ENCODE measurements at regions not wholly inside any gene's neighbourhood (a gene's known extent, or its start where the extent isn't known, plus 50 kb on each side); places are given as distances from the start of the nearest gene placed in this dataset.

DNA sequence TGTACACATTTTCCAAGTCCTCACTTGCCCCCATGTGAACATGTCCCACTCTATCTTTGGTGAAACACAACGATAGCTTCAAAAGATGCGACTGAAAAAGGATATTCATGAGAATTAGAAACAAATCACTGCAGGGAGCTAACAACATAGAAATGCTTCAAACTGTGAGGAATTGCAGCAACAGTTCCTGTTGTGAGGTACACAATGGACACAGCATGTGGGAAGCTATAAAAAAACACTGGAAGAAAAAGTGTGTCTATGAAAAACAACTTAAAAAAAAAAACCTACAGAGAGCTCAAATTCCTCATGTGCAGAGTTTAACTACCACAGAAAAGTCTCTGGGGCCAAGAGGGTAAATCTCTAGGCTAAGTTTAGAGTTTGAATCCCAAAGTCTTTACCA is 51.6 kb upstream of the BLTP1 start:
- DNase-seq, result no peak
- H3K36me3 ChIP-seq, result no peaks in the 10 kb centered on the region
- no peaks in the 10 kb centered on the region for H3K4me1 ChIP-seq
- no peaks in the 10 kb centered on the region for H3K9me3 ChIP-seq
- in situ Hi-C loops (cut with MboI; ENCODE audit: low sequenced_read_pairs in 4 of 4), result no loop called here
- H3K27me3 ChIP-seq, result no peaks in the 10 kb centered on the region
- intact Hi-C loops (cut with DNase I; ENCODE audit: low total_unique reads), result no loop called here
- no peak for TF ChIP-seq CTCF (IDR thresholded peaks at IDR 0.05 in 4 of 5, conservative IDR thresholded peaks at IDR 0.05 in 1 of 5)
- H3K27ac ChIP-seq, result no peak overlapping the region
- no peak overlapping the region for H3K4me3 ChIP-seq
- ATAC-seq, result no peak

DNA sequence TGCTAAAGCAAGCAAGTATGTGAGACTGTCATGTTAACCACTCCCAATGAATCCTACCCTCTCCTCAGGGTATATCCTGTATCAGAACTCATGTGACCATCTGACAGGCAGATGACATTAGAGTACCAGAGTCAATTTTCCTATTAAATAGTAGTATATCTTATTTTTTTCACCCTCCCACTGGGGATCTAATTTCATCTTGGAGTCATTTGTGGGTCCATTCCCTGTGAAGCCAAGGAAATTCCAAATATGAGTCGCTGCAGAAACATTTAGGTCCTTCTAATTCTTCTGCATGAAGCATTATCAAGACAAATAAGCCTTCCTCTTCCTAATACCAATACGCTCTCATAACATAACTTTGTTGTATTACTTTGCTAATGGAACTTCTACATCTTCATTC is 52.2 kb upstream of the BLTP1 start:
- ATAC-seq, result no peak
- intact Hi-C loops (cut with DNase I; ENCODE audit: low total_unique reads), result no loop called here
- no peak overlapping the region for H3K4me3 ChIP-seq

GRCh38 chr4:122091836-122092405 is 60.2 kb upstream of the BLTP1 start:
- no peaks in the 10 kb centered on the region for H3K9me3 ChIP-seq
- H3K4me1 ChIP-seq, result peaks cover 0 to under 1% of the 10 kb centered on the region in 2 donors
- ATAC-seq (no peak), DNase-seq (no peak)
- H3K36me3 ChIP-seq, result no peaks in the 10 kb centered on the region
- H3K4me3 ChIP-seq, result no peak overlapping the region
- H3K27me3 ChIP-seq, result no peaks in the 10 kb centered on the region
- in situ Hi-C loops (cut with MboI; ENCODE audit: low sequenced_read_pairs in 4 of 4), result no loop called here
- H3K27ac ChIP-seq, result no peak overlapping the region
- intact Hi-C loops (cut with DNase I; ENCODE audit: low total_unique reads), result no loop called here
- no peak for TF ChIP-seq POLR2A (IDR thresholded peaks at IDR 0.05)
- TF ChIP-seq CTCF (IDR thresholded peaks at IDR 0.05 in 4 of 5, conservative IDR thresholded peaks at IDR 0.05 in 1 of 5), result no peak

More for the DNA sequence above, 52.2 kb upstream of the BLTP1 start:
- in situ Hi-C loops (cut with MboI; ENCODE audit: low sequenced_read_pairs in 4 of 4), result no loop called here
- TF ChIP-seq CTCF (IDR thresholded peaks at IDR 0.05 in 4 of 5, conservative IDR thresholded peaks at IDR 0.05 in 1 of 5) (no peak), POLR2A (IDR thresholded peaks at IDR 0.05) (no peak)
- Histone ChIP-seq H3K36me3 (no peaks in the 10 kb centered on the region), H3K27me3 (no peaks in the 10 kb centered on the region), H3K4me1 (no peaks in the 10 kb centered on the region), H3K9me3 (no peaks in the 10 kb centered on the region), H3K27ac (no peak overlapping the region)
- no peak for DNase-seq

DNA sequence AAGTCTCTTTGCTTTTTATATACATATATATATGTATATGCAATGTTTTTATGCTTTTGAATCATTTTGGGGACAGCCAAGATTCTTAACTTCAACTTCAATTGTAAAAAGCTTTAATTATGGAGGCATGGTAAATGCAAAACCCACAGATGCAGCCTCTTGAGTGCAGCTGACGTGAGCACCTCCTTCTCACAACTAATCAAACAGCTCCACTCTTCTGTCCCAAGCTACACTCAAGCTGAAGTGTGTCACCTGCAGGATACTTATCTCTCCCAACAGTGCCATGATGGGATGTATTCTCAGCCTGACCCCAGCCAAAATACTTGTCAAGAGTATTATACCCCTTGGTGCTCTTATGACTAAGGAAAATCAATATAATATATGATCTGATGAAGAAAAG is 60.7 kb upstream of the BLTP1 start:
- intact Hi-C loops (cut with DNase I; ENCODE audit: low total_unique reads) (no loop called here), in situ Hi-C loops (cut with MboI; ENCODE audit: low sequenced_read_pairs in 4 of 4) (no loop called here)
- ATAC-seq (no peak), DNase-seq (no peak)
- H3K27me3 ChIP-seq, result no peaks in the 10 kb centered on the region
- no peaks in the 10 kb centered on the region for H3K36me3 ChIP-seq
- H3K9me3 ChIP-seq, result no peaks in the 10 kb centered on the region
- TF ChIP-seq CTCF (IDR thresholded peaks at IDR 0.05 in 4 of 5, conservative IDR thresholded peaks at IDR 0.05 in 1 of 5), result no peak
- TF ChIP-seq POLR2A (IDR thresholded peaks at IDR 0.05), result no peak
- H3K27ac ChIP-seq, result no peak overlapping the region
- H3K4me3 ChIP-seq, result no peak overlapping the region
- H3K4me1 ChIP-seq, result peaks cover 0 to 6% of the 10 kb centered on the region in 2 donors

- intact Hi-C loops (cut with DNase I; ENCODE audit: low total_unique reads) (no loop called here), in situ Hi-C loops (cut with MboI; ENCODE audit: low sequenced_read_pairs in 4 of 4) (no loop called here)
- no peak for ATAC-seq
- Histone ChIP-seq H3K4me1 (peaks cover 0 to 7% of the 10 kb centered on the region in 2 donors), H3K4me3 (no peak overlapping the region), H3K36me3 (no peaks in the 10 kb centered on the region), H3K27me3 (no peaks in the 10 kb centered on the region), H3K9me3 (no peaks in the 10 kb centered on the region), H3K27ac (no peak overlapping the region)
- no peak for TF ChIP-seq POLR2A (IDR thresholded peaks at IDR 0.05)
- TF ChIP-seq CTCF (IDR thresholded peaks at IDR 0.05 in 4 of 5, conservative IDR thresholded peaks at IDR 0.05 in 1 of 5), result no peak
- no peak for DNase-seq
Observed at GRCh38 chr4:122090989-122091388, 61.1 kb upstream of the BLTP1 start.

Data from gastrocnemius medialis (tissue), 4 donors.